GM12864 (cell line): ENCODE measurements at regions not wholly inside any gene's neighbourhood (a gene's known extent, or its start where the extent isn't known, plus 50 kb on each side); places are given as distances from the start of the nearest gene placed in this dataset.

Experiments
- DNase-seq: peaks from one replicate; pipeline ENCODE4 v3.0.0-alpha.2; 2011; ENCODE audit warnings: low read depth
- H3K4me3 ChIP-seq: 2 replicates; pipeline ENCODE4 v1.5.1; 2011; ENCODE audit warnings: mild to moderate bottlenecking, low read depth, low read length, control low read depth
- CTCF ChIP-seq: IDR thresholded peaks from 2 replicates; pipeline ENCODE4 v1.5.1; 2011; ENCODE audit warnings: low read depth, mild to moderate bottlenecking, moderate library complexity, low read length, control low read depth, inconsistent platforms; ENCODE audit errors: missing control alignments

GRCh38 chr15:61680260-61681037, 379.8 kb downstream of the VPS13C start:
- H3K4me3 ChIP-seq, result no peak overlapping the region
- no peak for TF ChIP-seq CTCF
- no peak for DNase-seq

GRCh38 chr15:61671736-61672135, 388.5 kb downstream of the VPS13C start:
- no peak for DNase-seq
- no peak overlapping the region for H3K4me3 ChIP-seq
- TF ChIP-seq CTCF, result no peak

GRCh38 chr15:61668444-61668843, 391.8 kb downstream of the VPS13C start:
- no peak for TF ChIP-seq CTCF
- H3K4me3 ChIP-seq, result no peak overlapping the region
- no peak for DNase-seq

- DNase-seq, result no peak
- no peak overlapping the region for H3K4me3 ChIP-seq
- no peak for TF ChIP-seq CTCF
These were observed 398.5 kb downstream of the VPS13C start for GRCh38 chr15:61661791-61662190.

GRCh38 chr15:61660579-61660978, 399.7 kb downstream of the VPS13C start:
- H3K4me3 ChIP-seq, result no peak overlapping the region
- no peak for DNase-seq
- no peak for TF ChIP-seq CTCF

- TF ChIP-seq CTCF, result no peak
- DNase-seq, result no peak
- H3K4me3 ChIP-seq, result no peak overlapping the region
These were observed 400.6 kb downstream of the VPS13C start for GRCh38 chr15:61659566-61660190.

- no peak for DNase-seq
- TF ChIP-seq CTCF, result no peak
- H3K4me3 ChIP-seq, result no peak overlapping the region
These were observed 402.8 kb downstream of the VPS13C start for GRCh38 chr15:61657461-61657860.
